ENCODE measurements at regions not wholly inside any gene's neighbourhood (a gene's known extent, or its start where the extent isn't known, plus 50 kb on each side); places are given as distances from the start of the nearest gene placed in this dataset.

- Histone ChIP-seq H3K36me3 (no peaks in the 10 kb centered on the region), H3K27ac (no peak overlapping the region), H3K4me3 (no peak overlapping the region), H3K4me2 (no peak overlapping the region), H3K9me3 (no peaks in the 10 kb centered on the region), H3K4me1 (no peaks in the 10 kb centered on the region), H3K9ac (no peak overlapping the region), H4K20me1 (no peaks in the 10 kb centered on the region), H3K27me3 (no peaks in the 10 kb centered on the region)
- no peak for TF ChIP-seq Cebpa-rat (IDR thresholded peaks at IDR 0.05)
Observed at GRCh38 chr13:104442536-104442935, 1376.3 kb upstream of the SLC10A2 start.

- Histone ChIP-seq H3K27ac (no peak overlapping the region), H3K4me3 (no peak overlapping the region), H3K4me1 (no peaks in the 10 kb centered on the region), H3K27me3 (no peaks in the 10 kb centered on the region), H3K9me3 (no peaks in the 10 kb centered on the region), H3K36me3 (no peaks in the 10 kb centered on the region), H4K20me1 (no peaks in the 10 kb centered on the region), H3K9ac (no peak overlapping the region), H3K4me2 (no peak overlapping the region)
- TF ChIP-seq Cebpa-rat (IDR thresholded peaks at IDR 0.05): no peak
Observed at GRCh38 chr13:104436555-104436954, 1370.3 kb upstream of the SLC10A2 start.

- H3K27me3 ChIP-seq: no peaks in the 10 kb centered on the region
- no peak for TF ChIP-seq Cebpa-rat (IDR thresholded peaks at IDR 0.05)
Observed at GRCh38 chr13:104431895-104432294, 1365.7 kb upstream of the SLC10A2 start.

GRCh38 chr13:104426435-104426834, 1360.2 kb upstream of the SLC10A2 start:
- no peaks in the 10 kb centered on the region for H3K36me3 ChIP-seq
- H3K9me3 ChIP-seq: no peaks in the 10 kb centered on the region
- no peak overlapping the region for H3K9ac ChIP-seq
- H4K20me1 ChIP-seq: no peaks in the 10 kb centered on the region
- H3K4me1 ChIP-seq: no peaks in the 10 kb centered on the region
- TF ChIP-seq Cebpa-rat (IDR thresholded peaks at IDR 0.05): no peak
- H3K4me3 ChIP-seq: no peak overlapping the region
- H3K27ac ChIP-seq: no peak overlapping the region
- no peak overlapping the region for H3K4me2 ChIP-seq
- H3K27me3 ChIP-seq: no peaks in the 10 kb centered on the region

More at GRCh38 chr13:104431895-104432294, 1365.7 kb upstream of the SLC10A2 start:
- H3K4me1 ChIP-seq: no peaks in the 10 kb centered on the region
- no peaks in the 10 kb centered on the region for H3K36me3 ChIP-seq
- no peaks in the 10 kb centered on the region for H4K20me1 ChIP-seq
- no peak overlapping the region for H3K9ac ChIP-seq
- no peak overlapping the region for H3K4me2 ChIP-seq
- no peaks in the 10 kb centered on the region for H3K9me3 ChIP-seq
- H3K4me3 ChIP-seq: no peak overlapping the region
- no peak overlapping the region for H3K27ac ChIP-seq

GRCh38 chr13:104422668-104423067, 1356.5 kb upstream of the SLC10A2 start:
- Histone ChIP-seq H3K36me3 (no peaks in the 10 kb centered on the region), H4K20me1 (no peaks in the 10 kb centered on the region), H3K27ac (no peak overlapping the region), H3K9ac (no peak overlapping the region), H3K4me3 (no peak overlapping the region), H3K9me3 (no peaks in the 10 kb centered on the region), H3K4me2 (no peak overlapping the region), H3K27me3 (no peaks in the 10 kb centered on the region), H3K4me1 (no peaks in the 10 kb centered on the region)
- no peak for TF ChIP-seq Cebpa-rat (IDR thresholded peaks at IDR 0.05)

- no peak overlapping the region for H3K4me3 ChIP-seq
- H3K9me3 ChIP-seq: no peaks in the 10 kb centered on the region
- no peak overlapping the region for H3K4me2 ChIP-seq
- no peaks in the 10 kb centered on the region for H4K20me1 ChIP-seq
- TF ChIP-seq Cebpa-rat (IDR thresholded peaks at IDR 0.05): no peak
- H3K36me3 ChIP-seq: no peaks in the 10 kb centered on the region
- no peaks in the 10 kb centered on the region for H3K4me1 ChIP-seq
- no peak overlapping the region for H3K9ac ChIP-seq
- no peak overlapping the region for H3K27ac ChIP-seq
- no peaks in the 10 kb centered on the region for H3K27me3 ChIP-seq
Observed at GRCh38 chr13:104416973-104417372, 1350.8 kb upstream of the SLC10A2 start.

- no peaks in the 10 kb centered on the region for H4K20me1 ChIP-seq
- H3K4me1 ChIP-seq: no peaks in the 10 kb centered on the region
- H3K36me3 ChIP-seq: no peaks in the 10 kb centered on the region
- no peaks in the 10 kb centered on the region for H3K9me3 ChIP-seq
- H3K27me3 ChIP-seq: no peaks in the 10 kb centered on the region
- TF ChIP-seq Cebpa-rat (IDR thresholded peaks at IDR 0.05): no peak
- no peak overlapping the region for H3K9ac ChIP-seq
- no peak overlapping the region for H3K27ac ChIP-seq
- H3K4me2 ChIP-seq: no peak overlapping the region
- no peak overlapping the region for H3K4me3 ChIP-seq
Observed at GRCh38 chr13:104414771-104415170, 1348.6 kb upstream of the SLC10A2 start.

- TF ChIP-seq Cebpa-rat (IDR thresholded peaks at IDR 0.05): no peak
- H3K4me3 ChIP-seq: no peak overlapping the region
- H3K4me2 ChIP-seq: no peak overlapping the region
- H3K9me3 ChIP-seq: no peaks in the 10 kb centered on the region
- no peaks in the 10 kb centered on the region for H3K36me3 ChIP-seq
- H3K27ac ChIP-seq: no peak overlapping the region
- no peaks in the 10 kb centered on the region for H3K27me3 ChIP-seq
- no peaks in the 10 kb centered on the region for H4K20me1 ChIP-seq
- H3K4me1 ChIP-seq: no peaks in the 10 kb centered on the region
- H3K9ac ChIP-seq: no peak overlapping the region
Observed at GRCh38 chr13:104414181-104414580, 1348.0 kb upstream of the SLC10A2 start.

GRCh38 chr13:104411141-104411765, 1345.0 kb upstream of the SLC10A2 start:
- Histone ChIP-seq H3K9me3 (no peaks in the 10 kb centered on the region), H3K4me3 (no peak overlapping the region), H3K27ac (no peak overlapping the region), H3K4me2 (no peak overlapping the region), H3K27me3 (no peaks in the 10 kb centered on the region), H4K20me1 (no peaks in the 10 kb centered on the region), H3K9ac (no peak overlapping the region), H3K36me3 (no peaks in the 10 kb centered on the region), H3K4me1 (no peaks in the 10 kb centered on the region)
- TF ChIP-seq Cebpa-rat (IDR thresholded peaks at IDR 0.05): no peak

- Histone ChIP-seq H3K9me3 (no peaks in the 10 kb centered on the region), H3K4me1 (no peaks in the 10 kb centered on the region), H3K27ac (no peak overlapping the region), H3K4me3 (no peak overlapping the region), H4K20me1 (no peaks in the 10 kb centered on the region), H3K36me3 (no peaks in the 10 kb centered on the region), H3K9ac (no peak overlapping the region), H3K4me2 (no peak overlapping the region), H3K27me3 (no peaks in the 10 kb centered on the region)
- TF ChIP-seq Cebpa-rat (IDR thresholded peaks at IDR 0.05): no peak
Observed at GRCh38 chr13:104408733-104409132, 1342.5 kb upstream of the SLC10A2 start.

GRCh38 chr13:104404325-104404724, 1338.1 kb upstream of the SLC10A2 start:
- Histone ChIP-seq H3K9me3 (no peaks in the 10 kb centered on the region), H4K20me1 (no peaks in the 10 kb centered on the region), H3K4me1 (no peaks in the 10 kb centered on the region), H3K4me3 (no peak overlapping the region), H3K36me3 (no peaks in the 10 kb centered on the region), H3K27me3 (no peaks in the 10 kb centered on the region), H3K4me2 (no peak overlapping the region), H3K9ac (no peak overlapping the region), H3K27ac (no peak overlapping the region)
- TF ChIP-seq Cebpa-rat (IDR thresholded peaks at IDR 0.05): no peak
